NCI-H82 treated with DMSO at 0.1 percent for 48 hours (cell line): ENCODE measurements at regions not wholly inside any gene's neighbourhood (a gene's known extent, or its start where the extent isn't known, plus 50 kb on each side); places are given as distances from the start of the nearest gene placed in this dataset.

ENCODE experiments used
- DNase-seq: peaks from one replicate; lab custom pipeline; 2025; ENCODE audit not compliant: unreplicated experiment; lab: John Stamatoyannopoulos, UW

DNA sequence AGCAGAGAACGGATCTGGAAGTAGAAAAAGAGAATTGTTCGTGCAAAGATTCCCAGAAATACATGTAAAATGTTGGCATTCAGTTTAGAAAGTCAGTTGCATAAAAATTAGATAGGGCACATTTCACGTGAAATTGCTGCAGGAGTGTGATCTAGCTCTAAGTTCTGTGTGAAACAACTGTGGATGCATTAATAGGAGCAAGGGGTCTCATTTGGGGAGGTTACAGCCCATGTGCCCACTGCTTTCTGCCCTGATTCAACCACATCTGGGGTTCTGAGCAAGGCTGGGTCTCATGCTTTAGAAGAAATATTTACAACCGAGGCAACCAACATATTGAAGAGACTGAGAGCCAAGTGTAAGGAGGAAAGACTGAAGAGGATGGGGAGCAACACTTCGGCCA lies 639.0 kb downstream of the BCOR start:
- DNase-seq, result no peak

GRCh38 chrX:39459204-39459603 lies 638.6 kb downstream of the BCOR start:
- DNase-seq, result no peak

GRCh38 chrX:39459952-39460351 lies 637.8 kb downstream of the BCOR start:
- DNase-seq, result no peak

DNA sequence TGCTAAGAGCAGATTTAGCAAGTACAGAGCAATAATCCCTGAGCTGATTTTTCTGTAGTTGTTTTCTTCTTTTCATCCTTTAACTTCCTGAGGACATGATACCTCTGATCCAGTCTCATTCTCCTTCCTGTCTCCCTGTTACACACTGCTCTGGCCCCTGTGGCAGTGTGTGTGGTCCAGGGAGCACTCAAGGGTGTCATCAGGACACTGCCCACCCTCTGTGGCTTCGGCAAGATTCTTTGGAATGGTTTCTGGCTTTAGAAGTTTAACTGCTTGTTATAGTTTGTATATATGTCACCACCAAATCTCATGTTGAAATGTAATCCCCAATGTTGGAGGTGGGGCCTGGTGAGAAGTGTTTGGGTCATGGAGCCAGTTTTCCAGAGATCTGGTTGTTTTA lies 637.3 kb downstream of the BCOR start:
- no peak for DNase-seq

DNA sequence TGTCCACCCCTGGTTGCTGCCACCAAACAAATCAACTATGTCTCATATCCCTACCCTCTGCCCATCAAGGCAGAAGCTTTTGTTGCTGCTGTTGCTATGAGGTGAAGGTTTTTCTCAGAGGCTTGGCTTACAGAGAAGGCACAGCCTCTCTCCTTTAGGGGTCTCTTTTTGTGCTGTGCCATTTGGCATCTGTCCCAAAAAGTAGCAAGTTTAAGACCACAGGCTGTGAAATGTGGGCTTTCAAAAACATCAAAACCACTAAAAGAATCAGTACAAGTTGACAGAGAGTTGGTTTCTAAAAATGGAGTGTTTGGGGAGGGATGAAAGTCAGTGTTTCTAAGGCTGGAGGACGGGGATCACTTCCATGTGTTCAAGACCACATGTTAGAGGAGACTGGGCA lies 634.9 kb downstream of the BCOR start:
- no peak for DNase-seq

DNA sequence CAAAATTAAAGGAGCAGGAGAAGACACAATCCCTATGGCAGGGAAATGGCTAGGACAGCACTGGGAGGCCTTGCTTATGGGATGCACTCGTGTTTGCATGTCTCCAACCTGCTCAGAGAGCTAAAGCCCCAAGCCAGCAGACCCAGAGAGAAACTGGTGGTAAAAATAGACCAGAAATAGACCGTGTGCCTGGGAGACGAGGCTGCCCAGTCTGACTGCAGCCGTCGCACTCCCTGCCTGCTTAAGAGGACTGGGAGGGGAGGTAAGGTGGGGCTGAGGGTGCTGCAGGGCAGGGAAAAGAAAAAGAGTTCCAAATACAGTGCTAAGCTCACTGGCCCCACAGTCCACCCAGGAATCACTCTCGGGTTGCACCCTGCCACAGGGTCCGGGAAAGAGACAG lies 633.5 kb downstream of the BCOR start:
- DNase-seq, result no peak

GRCh38 chrX:39465467-39465866 lies 632.3 kb downstream of the BCOR start:
- DNase-seq, result no peak

DNA sequence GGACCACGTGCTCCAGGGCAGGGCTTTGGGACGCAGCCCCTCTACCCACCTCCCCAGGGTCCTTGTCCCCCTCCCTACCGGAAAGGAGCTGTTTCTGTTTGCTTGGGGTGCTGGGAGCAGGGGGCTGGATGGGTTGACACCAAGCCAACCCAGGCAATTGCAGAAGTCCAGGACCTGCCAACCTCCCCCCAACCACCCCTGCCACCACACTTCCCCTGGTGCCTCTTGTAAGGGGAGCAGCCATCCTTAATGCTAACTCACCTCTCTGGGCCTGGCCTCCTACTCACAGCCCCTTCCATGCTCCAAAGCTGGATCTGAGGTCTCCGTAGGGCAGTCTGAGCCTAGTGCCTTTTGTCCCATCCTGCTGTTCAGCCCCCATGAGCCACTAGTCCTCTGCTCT lies 631.9 kb downstream of the BCOR start:
- no peak for DNase-seq

GRCh38 chrX:39469126-39469525 lies 628.6 kb downstream of the BCOR start:
- DNase-seq, result no peak

- no peak for DNase-seq
These were observed 627.0 kb downstream of the BCOR start for GRCh38 chrX:39470588-39471407.

DNA sequence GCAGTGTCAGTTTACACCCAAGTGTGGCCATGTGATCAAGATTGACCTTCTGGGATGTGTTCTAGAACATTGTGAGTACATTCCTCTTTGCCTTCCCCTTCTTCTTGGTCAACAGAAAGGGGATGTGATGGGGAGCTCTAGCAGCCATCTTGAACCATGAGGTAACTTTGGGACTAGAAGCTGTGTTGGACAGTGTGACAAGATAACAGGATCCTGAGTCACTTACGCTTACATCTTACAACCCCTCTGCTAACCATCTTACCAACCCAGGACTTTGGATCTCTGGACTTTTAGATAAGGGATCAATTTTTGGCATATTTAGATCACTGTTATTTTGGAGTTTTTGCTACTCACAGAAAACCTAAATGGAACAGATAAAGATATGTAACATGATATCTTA lies 625.6 kb downstream of the BCOR start:
- DNase-seq, result no peak

DNA sequence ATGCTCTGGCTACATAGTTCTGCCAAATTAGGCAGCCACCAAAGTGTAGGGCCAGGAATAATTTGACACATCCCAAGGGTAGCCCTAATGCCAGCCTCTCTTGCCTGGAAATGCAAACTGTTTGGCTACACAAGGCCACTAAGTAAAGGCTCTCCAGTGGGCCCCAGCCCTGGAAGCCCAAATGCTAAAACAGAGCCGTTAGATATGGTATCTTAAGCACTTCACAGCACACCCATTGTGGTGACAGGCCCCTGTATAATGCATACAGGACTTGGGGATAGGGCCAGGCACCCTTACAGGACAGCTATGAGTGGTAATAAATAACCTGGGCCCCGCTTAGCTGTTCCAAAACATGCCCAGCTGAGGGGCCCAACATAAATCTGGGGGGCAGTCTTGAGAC lies 623.9 kb downstream of the BCOR start:
- no peak for DNase-seq

GRCh38 chrX:39475372-39475771 lies 622.4 kb downstream of the BCOR start:
- peak; percentile 7 for DNase-seq

DNA sequence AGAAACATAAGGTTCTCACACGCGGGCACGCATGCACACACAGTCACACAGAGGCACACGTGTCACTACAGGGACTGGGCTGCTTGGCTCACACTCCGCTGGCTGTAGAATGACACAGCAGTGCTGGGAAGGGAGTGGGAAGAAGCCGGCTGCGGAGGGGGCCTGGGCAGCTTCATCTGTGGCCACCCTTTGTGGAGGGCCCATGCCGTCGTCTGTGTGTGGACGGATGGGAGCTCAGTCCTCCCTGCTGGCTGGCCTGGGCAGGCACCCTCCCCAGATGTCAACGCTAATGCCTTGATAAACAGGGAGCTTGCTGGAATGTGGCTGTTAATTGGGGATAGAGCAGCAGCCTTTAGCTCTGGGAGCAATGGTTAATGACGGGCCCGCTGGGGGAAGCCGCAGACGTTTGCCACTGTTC lies 621.1 kb downstream of the BCOR start:
- no peak for DNase-seq

DNA sequence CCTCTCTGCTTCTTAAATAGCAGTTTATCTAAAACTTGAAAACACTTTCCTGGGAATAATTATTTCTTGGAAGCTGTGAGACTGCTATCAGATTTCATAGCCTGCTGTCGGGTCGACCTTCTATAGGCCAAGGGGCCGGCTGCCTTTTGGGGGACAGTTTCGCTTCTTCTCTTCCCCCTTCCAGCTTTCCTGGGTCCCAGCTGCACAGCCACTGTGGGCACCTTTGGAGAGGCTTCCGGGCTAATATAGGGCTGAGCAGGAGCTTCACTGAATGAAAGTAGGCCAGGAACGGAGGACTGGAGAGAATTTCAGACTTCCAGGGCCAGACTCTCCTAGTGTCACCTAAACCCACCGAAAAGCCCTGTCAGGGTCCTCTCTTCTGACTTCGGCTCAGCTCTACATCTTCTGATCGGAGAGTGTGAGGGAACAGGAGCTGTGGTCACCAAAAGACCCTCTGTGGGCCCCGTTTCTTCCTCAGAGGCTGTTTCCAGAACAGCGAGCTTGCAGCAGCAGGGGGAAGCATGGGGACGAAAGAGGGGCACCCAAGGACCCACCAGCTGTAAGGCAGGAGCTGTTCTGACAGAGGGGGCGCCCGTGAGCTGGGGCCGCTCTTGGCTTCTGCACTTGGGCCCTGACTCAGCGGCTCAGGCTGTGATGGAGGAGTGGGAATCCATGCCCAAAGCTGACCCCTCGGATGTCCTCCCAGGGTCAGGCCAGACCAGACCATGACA lies 620.6 kb downstream of the BCOR start:
- DNase-seq, result no peak

GRCh38 chrX:39477762-39478120 lies 620.0 kb downstream of the BCOR start:
- no peak for DNase-seq

- DNase-seq, result no peak
These were observed 617.9 kb downstream of the BCOR start for GRCh38 chrX:39479856-39480255.

- no peak for DNase-seq
These were observed 616.8 kb downstream of the BCOR start for GRCh38 chrX:39480963-39481362.

GRCh38 chrX:39481621-39482020 lies 616.1 kb downstream of the BCOR start:
- DNase-seq, result no peak

DNA sequence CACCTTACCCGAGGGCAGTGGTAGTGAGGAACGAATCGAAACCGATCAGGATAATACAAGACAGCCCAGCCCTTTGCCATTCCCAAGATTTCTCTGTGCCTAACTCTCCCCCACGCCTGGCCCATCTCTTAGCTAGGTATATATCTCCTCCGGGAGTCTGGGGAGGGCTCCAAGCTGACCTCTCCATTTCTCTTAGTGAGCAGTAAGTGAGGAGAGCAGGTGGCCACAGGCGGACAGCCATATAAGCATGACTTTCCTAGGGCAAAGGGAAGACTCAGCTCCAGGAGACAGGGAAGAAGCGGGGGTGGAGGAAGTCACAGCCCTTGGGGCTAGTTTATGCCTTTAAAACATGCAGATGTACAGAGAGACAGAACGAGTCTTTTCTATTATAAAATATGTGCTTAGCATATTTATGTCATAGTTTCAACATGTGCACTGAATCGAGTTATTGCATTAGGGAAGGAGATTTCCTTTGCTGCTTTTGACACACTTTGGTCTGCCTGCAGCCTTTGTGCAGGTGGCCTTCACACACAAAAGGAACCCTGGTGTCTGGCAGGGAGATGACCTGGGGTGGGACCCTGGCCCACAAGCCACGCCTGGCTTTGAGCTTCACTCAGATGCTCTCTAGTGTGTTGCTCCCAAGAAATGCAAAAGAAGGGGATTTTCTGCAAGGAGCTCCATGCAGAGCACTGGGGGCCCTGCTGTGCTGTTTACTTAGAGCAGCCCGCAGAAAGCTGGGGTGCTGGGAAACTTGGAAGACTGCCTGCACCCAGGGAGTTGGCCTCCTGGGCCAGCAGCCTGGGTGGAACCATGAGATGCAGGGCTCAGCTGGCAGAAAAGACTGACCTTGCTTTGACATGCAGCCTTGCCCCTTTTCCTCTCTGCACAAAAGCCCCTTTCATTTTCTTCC lies 613.3 kb downstream of the BCOR start:
- DNase-seq, result no peak

- no peak for DNase-seq
These were observed 610.4 kb downstream of the BCOR start for GRCh38 chrX:39487166-39487968.
